MCF 10A (cell line): ENCODE measurements at regions not wholly inside any gene's neighbourhood (a gene's known extent, or its start where the extent isn't known, plus 50 kb on each side); places are given as distances from the start of the nearest gene placed in this dataset.
A peak's percentile ranks its signal among the peaks of the same experiment; 100 is the strongest.
"Not testable (repeated sequence)": the region's sequence is repeated elsewhere in the genome, so short reads cannot be mapped to it uniquely, and the experiment has no call there.

Experiments
- BruUV-seq: library from RNA; stranded (reverse); fragments of 400-500 nt; replicated peaks from 2 replicates; lab custom pipeline; 2021; lab: Mats Ljungman, UMichigan
- CTCF ChIA-PET: fragments of 300-600 bp; sonication (Branson Sonifier 250); formaldehyde crosslinking; extraction: SDS; loops from one replicate; lab custom pipeline; 2021; ENCODE audit warnings: antibody characterized with exemption, inconsistent platforms; lab: Yijun Ruan, JAX
- POLR2A ChIA-PET: fragments of 300-600, 350-650 bp; sonication (Branson Sonifier 250); formaldehyde crosslinking; extraction: SDS; loops from one replicate; lab custom pipeline; 2020; ENCODE audit warnings: antibody characterized with exemption, inconsistent platforms; lab: Yijun Ruan, JAX
- DNase-seq: peaks from one replicate; pipeline ENCODE4 v3.0.0-alpha.2; 2018; ENCODE audit not compliant: unreplicated experiment
- H3K27ac Mint-ChIP-seq: one replicate; pipeline ENCODE4 v1.8.0; 2022; ENCODE audit warnings: mild to moderate bottlenecking, low read depth, mixed read lengths; ENCODE audit not compliant: unreplicated experiment
- H3K27me3 Mint-ChIP-seq: one replicate; pipeline ENCODE4 v1.8.0; 2022; ENCODE audit warnings: mixed read lengths; ENCODE audit not compliant: insufficient read depth, unreplicated experiment
- H3K36me3 Mint-ChIP-seq: one replicate; pipeline ENCODE4 v1.8.0; 2022; ENCODE audit warnings: mild to moderate bottlenecking, moderate library complexity, mixed read lengths; ENCODE audit not compliant: insufficient read depth, unreplicated experiment
- H3K4me1 Mint-ChIP-seq: one replicate; pipeline ENCODE4 v1.8.0; 2022; ENCODE audit warnings: mixed read lengths; ENCODE audit not compliant: insufficient read depth, unreplicated experiment
- H3K4me3 Mint-ChIP-seq: one replicate; pipeline ENCODE4 v1.8.0; 2022; ENCODE audit warnings: mild to moderate bottlenecking, moderate library complexity, mixed read lengths; ENCODE audit not compliant: unreplicated experiment
- H3K9me3 Mint-ChIP-seq: one replicate; pipeline ENCODE4 v1.8.0; 2022; ENCODE audit warnings: mixed read lengths; ENCODE audit not compliant: unreplicated experiment
- CTCF ChIP-seq: fragments of 200-600 bp; IDR thresholded peaks from one replicate; pipeline ENCODE4 v1.8.0; 2022; ENCODE audit warnings: antibody characterized with exemption, mild to moderate bottlenecking; ENCODE audit not compliant: unreplicated experiment
- intact Hi-C: fragments of 100-400 bp; cut with micrococcal nuclease; formaldehyde crosslinking; loops from 2 replicates; pipeline ENCODE4 v1.14.1; 2022

DNA sequence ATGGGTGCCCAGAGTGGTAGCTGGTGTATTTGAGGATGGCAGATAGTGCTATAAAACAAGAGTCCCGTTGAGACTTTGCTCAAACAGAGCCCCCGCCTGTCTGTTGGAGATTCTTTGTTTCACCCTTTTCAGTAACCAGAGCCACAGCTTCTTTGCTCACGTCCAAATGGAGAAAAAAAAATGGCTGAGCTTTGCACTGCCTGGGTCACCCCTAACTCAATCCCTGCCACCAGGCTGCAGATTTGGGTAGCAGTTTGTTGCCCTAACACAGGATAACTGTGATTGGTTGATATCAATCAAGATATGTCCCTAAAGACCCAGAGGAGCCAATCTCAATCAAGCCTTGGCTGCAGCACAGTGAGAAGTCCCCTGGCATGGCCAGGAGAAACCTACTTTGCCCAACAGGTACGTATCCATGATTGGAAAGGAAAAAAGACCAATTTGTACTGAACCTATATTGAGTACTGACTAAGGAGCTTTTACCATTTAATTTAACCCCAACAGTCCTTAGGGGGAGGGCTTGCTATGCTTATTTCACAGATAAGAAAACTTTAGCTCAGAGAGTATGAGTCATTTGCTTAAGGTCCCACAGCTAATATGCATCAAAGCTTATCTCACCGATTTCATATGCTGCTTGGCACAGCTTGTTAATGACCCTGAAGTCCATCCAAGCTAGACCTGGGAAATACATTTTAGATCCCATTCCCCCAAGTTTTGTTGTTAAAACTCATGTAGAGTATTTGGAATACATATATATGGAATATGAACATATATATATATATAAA is 72.0 kb upstream of the SH3BP4 start:
- Mint-ChIP-seq H3K4me1 (peaks cover 9% of the 10 kb centered on the region), H3K27ac (no peak overlapping the region), H3K9me3 (peaks cover 8% of the 10 kb centered on the region), H3K36me3 (no peaks in the 10 kb centered on the region), H3K4me3 (no peak overlapping the region), H3K27me3 (no peaks in the 10 kb centered on the region)
- DNase-seq = peak; percentile 11
- intact Hi-C loops = loop anchor here (2.0 kb wide), 3 partner anchors 73 to 227 kb away; partner anchors contain the start of gene SH3BP4
- no TSS peak for BruUV-seq
- TF ChIP-seq CTCF = no peak
- POLR2A ChIA-PET = interaction anchor here (1.0 to 3.2 kb wide), 11 partner anchors 13 to 169 kb away, joined by 3 to 18 read pairs (median 8); no protein-coding TSS in a partner anchor
- CTCF ChIA-PET = interaction anchor here (0.6 to 2.4 kb wide), 6 partner anchors 37 to 228 kb away, joined by 3 to 9 read pairs (median 6); no protein-coding TSS in a partner anchor

GRCh38 chr2:234876621-234877020 is 75.2 kb upstream of the SH3BP4 start:
- BruUV-seq, intact Hi-C loops, DNase-seq, POLR2A ChIA-PET, H3K9me3 Mint-ChIP-seq, H3K4me1 Mint-ChIP-seq, H3K27ac Mint-ChIP-seq, H3K4me3 Mint-ChIP-seq, H3K36me3 Mint-ChIP-seq, H3K27me3 Mint-ChIP-seq, CTCF ChIA-PET: not testable (repeated sequence)

DNA sequence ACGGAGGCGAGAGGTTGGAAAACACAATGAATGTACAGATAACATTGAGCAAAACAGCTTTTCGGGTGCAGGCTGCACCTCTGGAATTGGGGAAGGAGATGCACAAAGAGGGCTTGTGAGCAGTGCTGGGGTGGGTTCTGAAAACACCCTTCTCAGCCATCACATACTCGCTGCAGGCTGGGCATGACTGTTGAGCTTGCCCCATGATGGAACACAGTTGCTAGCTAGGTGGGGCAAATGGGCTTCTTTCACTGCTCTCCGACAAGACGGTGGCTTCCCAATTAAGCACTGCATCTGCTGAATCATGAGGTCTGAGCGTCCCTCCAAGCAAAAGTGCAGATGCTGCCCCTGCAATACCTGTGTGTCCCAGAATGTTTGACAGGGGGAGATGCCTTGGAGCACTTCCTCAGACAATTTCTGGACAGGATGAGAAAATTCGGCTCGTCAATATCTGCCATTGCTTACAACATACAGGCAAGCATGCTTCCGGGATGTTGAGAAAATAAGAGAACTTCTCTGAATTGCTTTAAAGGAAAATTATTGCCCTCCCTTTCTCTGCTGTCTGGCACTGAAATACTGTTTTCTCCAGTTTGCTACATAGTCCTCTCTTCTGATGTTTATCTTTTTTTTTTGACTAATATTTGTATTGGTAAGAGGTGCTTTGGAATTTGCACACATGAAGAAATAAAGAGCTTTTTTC is 77.3 kb upstream of the SH3BP4 start:
- peaks cover 6% of the 10 kb centered on the region for H3K36me3 Mint-ChIP-seq
- POLR2A ChIA-PET = no interaction called here
- TF ChIP-seq CTCF = no peak
- no peak overlapping the region for H3K4me3 Mint-ChIP-seq
- no peaks in the 10 kb centered on the region for H3K4me1 Mint-ChIP-seq
- DNase-seq = no peak
- CTCF ChIA-PET = no interaction called here
- intact Hi-C loops = no loop called here
- H3K9me3 Mint-ChIP-seq = peaks cover 8% of the 10 kb centered on the region
- BruUV-seq = no TSS peak
- H3K27ac Mint-ChIP-seq = no peak overlapping the region
- H3K27me3 Mint-ChIP-seq = no peaks in the 10 kb centered on the region

DNA sequence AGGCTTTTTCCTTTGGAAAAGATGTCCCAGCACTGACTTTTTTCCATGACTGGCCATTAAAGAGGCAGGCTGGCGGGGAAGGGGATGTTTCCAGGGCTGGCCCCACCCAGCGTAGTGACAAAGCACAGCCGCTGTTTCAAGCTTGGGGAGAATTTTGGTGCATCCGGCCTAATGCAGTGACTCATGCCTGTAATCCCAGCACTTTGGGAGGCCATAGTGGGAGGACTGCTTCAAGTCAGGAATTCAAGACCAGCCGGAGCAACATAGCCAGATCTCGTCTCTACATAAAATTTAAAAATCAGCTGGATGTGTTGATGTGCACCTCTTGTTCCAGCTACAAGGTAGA is 78.0 kb upstream of the SH3BP4 start:
- H3K4me3 Mint-ChIP-seq = no peak overlapping the region
- peaks cover 8% of the 10 kb centered on the region for H3K9me3 Mint-ChIP-seq
- ChIA-PET CTCF (no interaction called here), POLR2A (no interaction called here)
- peaks cover 6% of the 10 kb centered on the region for H3K36me3 Mint-ChIP-seq
- no TSS peak for BruUV-seq
- TF ChIP-seq CTCF = no peak
- no peaks in the 10 kb centered on the region for H3K27me3 Mint-ChIP-seq
- intact Hi-C loops = no loop called here
- no peak for DNase-seq
- no peaks in the 10 kb centered on the region for H3K4me1 Mint-ChIP-seq
- H3K27ac Mint-ChIP-seq = no peak overlapping the region
